NCI-H128 (cell line): ENCODE measurements at regions not wholly inside any gene's neighbourhood (a gene's known extent, or its start where the extent isn't known, plus 50 kb on each side); places are given as distances from the start of the nearest gene placed in this dataset.

ENCODE experiments used
- DNase-seq: peaks from one replicate; lab custom pipeline; 2025; ENCODE audit not compliant: unreplicated experiment; lab: John Stamatoyannopoulos, UW

DNA sequence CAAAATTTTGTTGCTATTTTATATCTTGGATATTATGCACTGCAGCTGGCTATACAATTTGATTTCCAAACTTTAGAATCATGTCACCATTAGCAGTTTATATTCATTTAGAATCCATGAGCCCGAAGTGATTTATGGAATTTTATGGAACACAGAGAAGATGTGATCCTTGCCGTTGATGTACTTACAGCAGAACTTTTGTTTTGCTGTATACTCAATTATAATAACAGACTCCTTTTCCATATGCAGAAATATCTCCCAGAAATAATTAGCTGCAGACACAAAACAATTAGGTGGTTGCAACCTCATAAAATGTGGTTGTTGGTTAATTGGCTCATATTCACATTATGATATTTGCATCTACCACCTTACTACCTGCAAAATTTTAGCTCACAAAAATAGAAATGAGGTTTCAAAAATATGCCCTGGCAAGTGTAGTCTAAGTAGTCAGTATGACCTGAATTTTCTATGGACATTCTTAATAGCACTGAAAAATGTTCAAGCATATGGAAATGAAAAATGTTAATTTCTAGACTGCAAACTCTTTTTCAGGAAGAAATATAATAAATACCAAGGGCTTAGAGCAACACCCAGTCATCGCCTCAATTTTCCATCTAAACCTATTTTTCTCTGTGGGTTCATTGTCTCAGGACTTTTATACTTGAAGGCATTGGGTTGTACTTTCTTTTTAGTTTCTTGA, 997.6 kb downstream of the MCTP2 start:
- DNase-seq: no peak

DNA sequence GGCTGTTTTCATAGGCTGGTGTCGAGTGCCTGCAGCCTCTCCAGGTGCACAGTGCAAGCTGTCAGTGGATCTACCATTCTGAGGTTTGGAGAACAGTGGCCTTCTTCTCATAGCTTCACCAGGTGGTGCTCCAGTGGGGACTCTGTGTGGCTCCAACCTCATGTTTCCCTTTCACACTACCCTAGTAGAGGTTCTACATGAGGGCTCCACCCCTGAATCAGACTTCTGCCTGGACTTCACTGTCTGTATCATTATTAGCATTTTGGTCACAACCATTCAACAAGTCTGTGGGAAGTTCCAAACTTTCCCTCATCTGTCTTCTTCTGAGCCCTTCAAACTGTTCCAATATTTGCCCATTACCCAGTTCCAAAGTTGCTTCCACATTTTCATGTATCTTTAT, 1003.7 kb downstream of the MCTP2 start:
- no peak for DNase-seq

DNA sequence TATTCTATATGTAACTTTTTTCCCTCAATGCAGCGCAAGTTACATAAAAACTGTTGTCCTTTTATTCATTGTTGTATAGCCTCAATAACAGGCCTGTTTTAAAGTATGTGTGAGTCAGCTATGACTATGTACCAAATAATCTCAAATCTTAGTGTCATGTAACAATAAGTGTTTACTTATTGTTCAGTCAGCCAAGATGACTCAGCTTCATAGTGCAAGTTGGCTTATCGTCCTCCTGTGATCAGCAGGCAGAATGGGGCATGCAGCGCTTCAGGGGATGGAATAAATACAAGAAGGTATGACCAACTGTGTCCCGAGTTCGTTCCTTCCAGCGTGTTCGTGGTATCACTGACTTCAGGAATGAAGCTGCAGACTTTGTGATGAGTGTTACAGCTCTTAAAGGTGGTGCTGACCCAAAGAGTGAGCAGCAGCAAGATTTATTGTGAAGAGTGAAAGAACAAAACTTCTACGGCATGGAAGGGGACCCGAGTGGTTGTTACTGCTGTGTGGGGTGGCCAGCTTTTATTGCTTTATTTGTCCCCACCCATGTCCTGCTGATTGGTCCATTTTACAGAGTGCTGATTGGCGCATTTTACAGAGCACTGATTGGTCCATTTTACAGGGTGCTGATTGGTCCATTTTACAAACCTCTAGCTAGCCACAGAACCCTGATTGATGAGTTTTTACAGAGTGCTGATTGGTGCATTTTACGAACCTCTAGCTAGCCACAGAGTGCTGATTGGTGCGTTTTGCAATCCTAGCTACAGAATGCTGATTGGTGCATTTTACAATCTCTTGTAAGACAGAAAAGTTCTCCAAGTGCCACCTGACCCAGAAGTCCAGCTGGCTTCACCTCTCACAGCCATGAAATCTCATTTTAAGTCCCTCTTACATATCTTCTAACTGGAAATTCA, 1016.0 kb downstream of the MCTP2 start:
- no peak for DNase-seq

DNA sequence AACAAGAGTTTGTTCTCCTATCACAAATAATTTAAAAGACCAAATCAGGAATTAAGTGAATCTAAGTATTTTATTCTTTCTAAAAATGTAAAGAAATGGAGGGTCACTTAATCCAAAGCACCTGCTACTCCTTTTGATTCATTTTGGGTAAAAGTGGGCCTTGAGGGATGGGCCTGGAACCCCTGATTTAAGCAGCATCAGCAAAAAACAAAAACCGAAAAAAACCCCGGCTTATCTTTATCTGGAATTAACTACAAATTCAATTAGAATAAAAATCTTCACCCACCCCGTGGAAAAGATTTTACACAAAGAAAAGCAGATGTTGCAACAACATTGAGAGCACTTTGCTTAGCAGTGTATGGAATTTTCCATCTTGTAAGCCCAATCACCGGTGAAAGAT, 1018.2 kb downstream of the MCTP2 start:
- no peak for DNase-seq

DNA sequence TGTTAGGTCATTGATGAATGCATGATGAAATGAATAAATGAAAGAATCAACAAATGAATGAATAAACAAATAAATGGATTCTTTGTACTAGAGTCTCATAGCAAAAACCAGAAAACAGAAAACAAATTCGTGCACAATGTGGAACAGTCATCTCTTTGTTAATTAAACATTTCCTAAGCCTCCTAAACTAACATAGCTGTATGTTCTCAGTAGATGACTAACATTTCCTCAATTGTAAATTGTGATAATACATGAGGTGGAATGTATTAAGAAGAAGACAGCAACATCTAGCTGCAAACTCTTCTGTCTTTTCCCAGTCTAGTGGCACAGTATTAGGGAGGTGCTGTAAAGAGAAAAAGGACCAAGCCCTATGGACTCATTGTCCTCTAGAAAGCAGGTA, 1021.0 kb downstream of the MCTP2 start:
- no peak for DNase-seq

DNA sequence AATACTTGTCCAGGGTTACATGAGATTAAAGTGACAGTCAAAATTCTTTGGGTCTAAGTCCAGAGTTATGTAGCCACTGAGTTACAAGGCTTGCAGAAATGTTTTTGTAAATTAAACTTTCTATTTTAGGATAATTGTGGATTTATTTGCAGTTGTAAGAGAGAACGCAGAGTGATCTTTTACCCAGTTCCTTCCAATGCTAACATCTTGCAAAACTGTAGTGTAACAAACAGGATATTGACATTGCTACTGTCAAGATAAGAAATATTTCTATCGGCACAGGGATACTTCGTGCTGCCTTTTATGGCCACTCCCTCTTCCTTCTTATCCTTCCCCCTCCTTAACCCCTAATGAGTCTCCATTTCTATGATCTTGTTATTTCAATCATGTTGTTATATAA, 1022.9 kb downstream of the MCTP2 start:
- no peak for DNase-seq

DNA sequence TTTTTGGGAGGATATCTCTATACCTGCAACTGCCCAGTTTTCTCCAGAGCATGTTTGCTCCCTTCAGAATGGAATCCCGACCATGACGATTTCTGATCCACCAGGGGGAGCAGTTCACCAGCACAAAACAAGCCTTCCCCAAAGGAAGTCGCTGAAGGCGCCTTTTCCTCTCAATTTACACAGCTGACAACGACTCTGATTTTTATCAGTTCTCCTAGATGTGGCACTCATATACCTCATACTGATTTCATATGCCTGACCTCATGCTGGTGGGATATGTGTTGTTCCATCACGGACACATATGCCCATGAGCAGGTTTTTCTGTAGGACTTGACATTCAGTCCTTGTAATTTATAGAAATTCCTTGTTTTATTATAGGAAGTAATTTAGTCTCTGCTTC, 1028.2 kb downstream of the MCTP2 start:
- DNase-seq: peak; percentile 9

DNA sequence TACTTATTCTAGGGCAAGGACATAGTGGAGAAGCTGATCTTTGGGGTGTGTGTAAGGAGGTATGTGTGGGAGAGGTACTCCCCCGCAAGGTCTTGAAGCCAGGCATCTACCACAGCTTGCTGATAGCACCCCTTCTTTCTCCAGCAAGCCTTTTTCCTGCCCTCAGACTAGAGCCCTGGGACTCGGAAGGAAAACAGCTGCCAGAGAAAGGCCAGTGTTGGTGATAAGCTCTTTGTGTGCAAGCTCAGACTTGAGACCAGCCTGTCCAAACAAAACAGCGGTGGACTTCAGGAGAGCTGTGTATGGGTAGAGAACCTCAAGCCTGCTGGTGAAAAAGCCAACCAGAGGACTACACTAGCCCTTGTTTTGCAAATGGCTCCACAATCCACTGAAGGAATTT, 1028.6 kb downstream of the MCTP2 start:
- no peak for DNase-seq

DNA sequence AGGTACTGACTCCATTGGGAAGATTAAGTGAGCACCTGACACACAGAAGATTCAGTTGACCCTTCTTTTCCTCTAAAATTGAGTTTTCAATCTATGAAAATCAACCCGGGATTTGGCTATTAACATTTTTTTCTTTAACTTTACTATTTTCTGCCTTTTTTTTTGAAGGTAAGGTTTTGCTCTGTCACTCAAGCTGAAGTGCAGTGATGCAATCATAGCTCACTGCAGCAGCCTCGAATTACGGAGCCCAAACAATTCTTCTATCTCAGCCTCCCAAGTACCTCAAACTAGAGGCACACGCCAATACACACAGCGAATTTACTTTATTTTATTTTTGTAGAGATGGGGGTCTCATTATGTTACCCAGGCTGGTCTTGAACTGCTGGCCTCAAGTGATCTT, 1029.5 kb downstream of the MCTP2 start:
- no peak for DNase-seq

DNA sequence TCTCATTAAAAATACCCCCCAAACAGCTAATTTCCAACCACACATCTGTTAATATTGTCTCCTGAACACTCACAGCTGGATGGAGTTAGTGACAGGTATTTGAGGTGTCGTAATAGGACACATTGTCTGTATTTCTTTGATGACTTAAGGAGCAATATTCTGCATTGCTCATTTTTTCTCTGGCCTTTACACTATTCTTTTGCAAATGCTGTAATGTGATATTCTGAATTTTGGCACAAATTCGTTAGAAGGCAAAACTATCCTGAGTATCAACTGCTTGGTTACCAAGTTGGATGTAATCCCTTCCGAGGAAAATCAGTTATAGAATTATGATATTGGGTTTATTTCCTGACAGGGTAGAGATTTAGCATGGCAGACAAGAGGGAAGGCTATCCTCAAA, 1030.2 kb downstream of the MCTP2 start:
- DNase-seq: no peak

DNA sequence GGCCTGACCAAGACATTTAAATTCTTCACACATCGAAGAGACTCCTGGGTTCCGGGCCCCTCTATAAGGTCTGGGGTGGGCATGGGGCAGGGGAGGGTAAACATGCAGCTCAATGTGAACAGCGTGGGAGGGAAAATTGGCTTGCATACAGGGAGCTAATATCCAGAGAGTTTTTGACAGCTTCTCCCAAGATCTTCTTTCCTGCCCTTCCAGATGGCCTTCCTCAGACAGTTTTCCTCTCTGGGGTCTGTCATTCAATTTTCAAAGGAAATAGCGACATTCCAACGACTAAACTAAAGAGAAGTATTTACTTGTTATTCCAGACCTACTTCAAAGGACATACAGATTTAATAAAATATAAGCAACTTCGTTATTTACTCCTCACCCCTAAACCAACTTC, 1030.6 kb downstream of the MCTP2 start:
- DNase-seq: no peak

DNA sequence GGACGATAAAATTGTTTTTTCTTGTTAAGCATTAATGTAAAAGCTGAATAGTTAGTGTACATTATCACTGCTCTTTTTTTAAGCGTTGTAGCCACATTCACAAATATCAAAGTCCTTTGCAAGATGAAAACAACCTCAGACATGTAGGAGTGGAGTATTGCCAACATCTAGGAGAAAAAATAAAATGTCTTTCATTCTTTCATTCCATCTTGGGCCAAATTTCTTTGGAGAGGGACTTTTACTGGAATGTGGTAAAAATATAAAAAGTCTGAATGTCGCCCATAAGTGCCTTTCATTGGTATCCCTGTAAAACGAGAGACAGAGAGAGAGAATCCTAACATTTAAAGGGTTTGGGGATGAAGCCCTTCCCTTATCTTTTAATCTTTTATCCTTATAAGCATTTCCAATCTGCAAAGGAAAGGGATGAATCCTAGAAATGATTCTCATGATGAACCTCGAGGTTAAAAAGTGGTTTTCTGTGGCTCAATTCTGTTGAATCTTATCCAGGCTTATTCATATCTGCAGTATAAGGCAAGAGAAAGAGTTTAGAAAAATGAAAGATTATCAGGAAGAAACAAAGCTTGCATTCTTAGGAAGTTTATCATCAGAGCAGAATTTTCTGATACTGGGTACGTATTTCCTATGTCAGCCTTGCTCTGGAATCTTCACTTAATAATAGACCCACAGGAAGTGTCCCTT, 1031.7 kb downstream of the MCTP2 start:
- DNase-seq: no peak

DNA sequence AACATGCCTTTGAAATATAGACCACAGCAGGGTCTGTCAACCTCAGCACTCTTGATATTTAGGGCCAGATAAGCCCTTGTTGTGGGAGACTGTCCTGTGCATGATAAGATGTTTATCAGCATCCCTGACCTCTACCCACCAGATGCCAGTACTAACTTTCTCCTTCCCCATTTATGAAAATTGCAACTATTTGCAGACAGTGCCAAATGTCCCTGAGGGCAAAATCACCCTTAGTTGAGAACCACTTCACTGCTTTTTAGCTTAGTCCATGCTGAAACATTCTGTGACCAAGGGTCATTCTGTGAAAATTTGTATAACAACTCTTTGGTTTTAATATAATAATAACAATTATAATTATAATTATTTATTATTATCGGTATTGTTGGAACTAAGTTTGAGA, 1032.4 kb downstream of the MCTP2 start:
- no peak for DNase-seq

DNA sequence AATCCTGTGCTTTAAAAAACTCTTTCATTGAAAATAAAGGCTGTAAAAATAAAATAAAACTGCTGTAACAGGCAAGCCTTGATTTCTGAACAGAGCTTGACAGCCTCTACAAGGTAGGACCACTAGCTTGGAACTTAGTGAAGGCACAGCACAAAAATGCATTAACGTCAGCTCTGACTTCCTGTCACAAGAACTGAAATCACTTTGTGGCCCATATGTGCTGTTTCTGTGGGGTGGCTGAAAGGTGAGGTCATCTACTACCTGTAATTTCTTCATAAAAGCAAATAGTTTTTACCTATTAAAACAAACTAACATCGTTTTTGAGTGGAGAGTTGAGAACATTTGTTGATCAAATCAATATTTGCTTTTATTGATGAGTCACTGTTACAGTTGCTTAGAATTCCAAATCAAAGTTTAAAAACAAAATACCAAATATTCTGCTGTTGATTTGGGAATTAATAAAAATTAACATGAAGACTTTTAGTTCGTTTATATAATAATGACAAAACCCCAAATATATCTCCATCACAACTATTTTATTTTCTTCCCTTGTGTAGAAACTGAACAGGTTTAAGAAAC, 1034.1 kb downstream of the MCTP2 start:
- DNase-seq: no peak

DNA sequence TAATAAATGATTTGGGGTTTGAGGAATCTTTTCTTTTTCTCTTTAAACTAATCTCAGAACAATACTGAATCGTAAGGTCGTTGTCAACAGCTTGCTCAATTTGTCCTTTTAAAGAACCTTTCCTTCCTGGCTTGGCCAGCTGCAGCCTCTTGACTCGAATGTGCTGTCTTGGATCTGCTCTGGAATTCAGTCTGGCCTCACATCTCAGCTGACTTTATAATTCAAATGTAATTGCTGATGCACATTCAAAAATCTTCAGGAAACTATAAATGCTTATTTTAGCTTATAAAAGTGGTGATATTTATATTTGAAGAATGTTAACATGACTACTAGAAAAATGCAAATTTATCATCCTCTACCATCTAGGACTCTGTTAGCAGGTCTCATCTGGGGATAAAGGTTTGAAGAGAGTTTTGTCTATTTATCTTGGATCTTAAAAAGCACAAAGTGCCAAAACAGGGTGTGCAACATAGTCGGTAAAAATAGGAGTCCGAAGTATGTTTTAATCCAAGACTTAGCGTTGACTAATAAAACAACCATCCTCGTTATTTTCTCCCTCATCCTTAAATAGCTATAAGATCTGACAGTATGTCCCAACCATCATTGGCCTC, 1035.2 kb downstream of the MCTP2 start:
- DNase-seq: no peak

DNA sequence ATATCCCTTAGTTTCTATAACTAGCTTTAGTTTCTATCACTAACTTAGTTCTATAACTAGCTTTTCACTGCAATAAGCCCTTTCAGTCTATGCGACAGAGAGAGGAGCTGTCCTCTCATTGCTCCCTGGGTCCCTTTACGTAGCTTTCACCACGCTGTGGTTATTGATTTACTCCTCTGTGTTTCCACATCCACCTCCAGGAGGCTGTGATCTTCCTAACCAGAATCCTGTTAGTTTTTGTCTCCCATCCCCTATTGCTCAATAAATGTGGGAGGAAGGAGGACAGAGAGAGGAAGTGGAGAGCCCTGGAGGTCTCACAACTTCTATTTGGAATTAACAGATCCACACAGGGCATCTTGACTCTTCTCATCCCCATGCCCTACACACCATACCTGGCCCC, 1036.1 kb downstream of the MCTP2 start:
- DNase-seq: no peak

DNA sequence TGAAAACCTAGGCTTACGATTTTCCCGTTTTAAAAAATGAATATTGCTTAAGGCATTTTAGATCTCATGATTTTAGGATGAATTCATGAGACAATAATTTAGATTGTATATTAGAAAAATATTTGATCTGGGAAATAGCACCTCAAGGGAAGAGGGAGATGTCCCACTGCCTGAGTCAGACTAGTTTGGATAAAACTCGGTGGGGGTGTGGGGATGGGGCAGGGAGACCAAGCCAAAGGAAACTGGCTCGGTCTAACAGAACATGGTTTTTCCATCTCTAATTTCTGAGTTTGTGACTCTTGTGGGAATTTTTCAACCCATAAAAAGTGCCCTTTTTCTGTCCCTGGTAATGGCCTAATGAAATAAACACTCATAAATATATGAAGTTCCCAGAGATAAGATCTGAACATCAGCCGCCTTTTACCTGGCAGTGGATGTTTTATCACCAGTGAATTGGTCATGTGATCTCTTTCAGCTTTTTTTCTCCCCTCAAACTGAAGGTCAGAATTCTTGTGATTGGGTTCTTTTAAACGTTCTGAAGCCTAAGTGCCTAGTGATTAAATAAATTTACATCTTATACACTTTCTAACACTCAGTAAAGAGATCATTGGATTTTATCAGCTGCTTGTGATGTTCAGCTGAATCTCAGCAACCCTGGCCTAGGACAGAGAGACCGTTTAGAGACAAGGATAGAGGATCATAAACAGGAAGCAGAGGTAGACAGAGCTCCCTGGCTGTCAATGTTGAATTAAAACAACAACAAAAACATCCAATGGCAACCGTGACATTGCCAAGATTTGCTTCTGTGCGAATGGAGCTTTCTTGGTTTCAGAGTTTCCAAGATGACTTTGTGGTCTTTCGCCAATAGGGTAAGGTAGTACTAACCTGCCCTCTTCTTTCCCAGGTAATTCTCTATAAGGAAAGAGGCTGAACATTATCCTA, 1038.2 kb downstream of the MCTP2 start:
- no peak for DNase-seq

DNA sequence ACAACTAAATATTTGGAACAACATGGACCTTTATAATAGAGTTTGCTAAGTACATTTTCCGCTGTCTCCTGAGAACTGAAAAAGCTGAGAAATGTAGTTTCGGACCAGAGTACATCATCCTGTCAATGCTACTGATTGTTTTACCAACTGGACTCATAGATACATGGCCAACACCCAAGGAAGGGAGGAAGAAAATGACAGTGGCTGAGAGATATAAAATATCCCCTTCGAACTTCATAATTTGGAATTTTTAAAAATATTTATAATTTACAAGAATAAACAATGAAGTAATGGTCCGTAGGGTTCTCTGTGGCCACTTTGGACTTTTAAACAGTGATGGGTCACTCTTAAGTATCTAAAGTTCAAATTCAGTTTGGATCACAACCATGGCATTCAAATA, 1042.7 kb downstream of the MCTP2 start:
- no peak for DNase-seq

DNA sequence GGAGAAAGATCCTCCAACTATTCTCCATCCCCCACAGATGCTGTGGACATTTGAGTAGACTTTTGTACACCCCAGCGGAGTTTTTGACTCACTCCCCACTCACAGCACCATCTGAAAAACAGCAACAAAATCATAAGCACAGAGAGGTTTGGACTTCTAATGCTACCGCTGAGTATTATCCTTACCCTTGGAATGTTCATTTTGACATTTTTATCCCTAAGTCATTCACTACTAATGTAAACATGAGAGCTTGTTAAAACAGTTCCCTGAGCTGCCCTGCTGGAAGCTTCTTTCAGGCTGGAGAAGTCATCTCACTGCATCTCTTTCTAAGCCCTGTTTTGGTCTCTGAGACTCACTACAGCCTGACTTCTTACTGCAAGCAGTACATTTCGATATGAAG, 1045.9 kb downstream of the MCTP2 start:
- no peak for DNase-seq
